ENCODE measurements at regions not wholly inside any gene's neighbourhood (a gene's known extent, or its start where the extent isn't known, plus 50 kb on each side); places are given as distances from the start of the nearest gene placed in this dataset.

DNA sequence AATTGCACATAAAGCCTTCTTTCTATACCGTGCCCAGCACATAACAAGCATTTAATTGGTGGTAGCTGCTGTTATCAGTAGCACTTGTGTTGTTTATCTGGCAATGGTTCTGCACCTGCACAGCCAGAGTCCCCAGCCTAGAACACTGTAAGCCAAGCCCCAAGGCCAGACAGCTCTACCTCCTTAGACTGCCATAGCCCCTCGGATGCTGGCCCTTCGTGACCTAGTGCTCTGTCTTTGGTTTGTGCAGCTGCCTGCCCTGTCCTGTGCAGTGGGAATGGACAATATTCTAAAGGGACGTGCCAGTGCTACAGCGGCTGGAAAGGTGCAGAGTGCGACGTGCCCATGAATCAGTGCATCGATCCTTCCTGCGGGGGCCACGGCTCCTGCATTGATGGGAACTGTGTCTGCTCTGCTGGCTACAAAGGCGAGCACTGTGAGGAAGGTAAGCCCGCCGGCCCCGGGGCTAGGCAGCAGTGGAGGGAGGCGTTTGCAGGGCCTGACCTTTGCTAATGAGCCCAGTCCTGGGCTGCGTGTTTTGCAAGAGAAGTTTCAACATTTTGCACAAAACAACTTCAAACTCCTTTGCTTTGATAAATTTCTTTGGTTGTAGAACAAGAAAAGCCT is 173.3 kb upstream of the WWC1 start:
- H3K4me3 Mint-ChIP-seq = peak overlapping the region in 1 of 2 donors; percentile 41
- H3K27me3 Mint-ChIP-seq (ENCODE audit: low read depth in 3 of 3) = peaks cover 0 to 3% (median 3%) of the 10 kb centered on the region in 3 donors

DNA sequence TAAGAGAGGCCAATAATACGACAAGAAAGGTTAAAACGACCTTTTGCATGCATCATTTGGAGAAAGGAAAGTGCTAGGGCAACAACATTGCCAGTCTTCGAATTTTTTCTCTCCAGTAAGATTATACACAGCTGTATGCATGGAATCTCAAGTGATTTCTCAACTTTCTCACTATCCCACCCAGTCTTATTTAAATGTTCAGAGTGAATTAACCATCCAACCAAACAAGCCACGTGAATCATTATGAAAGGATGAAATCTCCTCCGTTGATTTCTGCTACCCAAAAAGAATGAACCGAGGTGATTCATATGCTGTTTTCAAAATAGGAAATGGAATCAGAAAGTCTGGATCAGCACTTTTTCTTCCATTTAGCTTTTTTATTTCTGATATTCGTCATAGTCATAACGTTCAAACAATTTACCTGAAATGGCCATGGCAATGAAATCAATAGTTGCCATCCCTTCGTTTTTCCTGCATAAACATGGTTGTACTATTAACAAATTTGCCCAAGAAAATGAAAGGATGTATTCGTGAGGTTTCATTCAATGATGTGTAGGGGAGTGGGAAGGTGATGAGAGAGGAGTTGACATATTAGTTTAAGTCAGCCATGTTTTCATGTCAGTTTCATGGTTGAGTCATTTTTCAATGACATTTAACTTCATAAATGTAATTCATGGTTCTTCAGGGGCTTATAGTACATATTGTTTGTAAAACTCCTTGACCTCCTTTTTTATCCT is 170.9 kb upstream of the WWC1 start:
- H3K4me1 Mint-ChIP-seq = peaks cover 35% of the 10 kb centered on the region
- no peaks in the 10 kb centered on the region for H3K9me3 Mint-ChIP-seq
- H4K20me1 ChIP-seq (ENCODE audit: insufficient read depth, low read length) = no peaks in the 10 kb centered on the region
- H3K27ac Mint-ChIP-seq = no peak overlapping the region
- no peak for DNase-seq
- H3K27me3 ChIP-seq (ENCODE audit: control insufficient read depth in 2 of 2, insufficient read depth in 2 of 2, low read length in 2 of 2) = no peaks in the 10 kb centered on the region
- peaks cover 0 to 2% (median 0%) of the 10 kb centered on the region in 3 donors for H3K27me3 Mint-ChIP-seq (ENCODE audit: low read depth in 3 of 3)
- no peaks in the 10 kb centered on the region for H3K36me3 ChIP-seq (replicated peaks in 1 of 2; ENCODE audit: control insufficient read depth in 1 of 2, insufficient read depth in 2 of 2, low read length in 2 of 2)
- TF ChIP-seq, protein P1, sequence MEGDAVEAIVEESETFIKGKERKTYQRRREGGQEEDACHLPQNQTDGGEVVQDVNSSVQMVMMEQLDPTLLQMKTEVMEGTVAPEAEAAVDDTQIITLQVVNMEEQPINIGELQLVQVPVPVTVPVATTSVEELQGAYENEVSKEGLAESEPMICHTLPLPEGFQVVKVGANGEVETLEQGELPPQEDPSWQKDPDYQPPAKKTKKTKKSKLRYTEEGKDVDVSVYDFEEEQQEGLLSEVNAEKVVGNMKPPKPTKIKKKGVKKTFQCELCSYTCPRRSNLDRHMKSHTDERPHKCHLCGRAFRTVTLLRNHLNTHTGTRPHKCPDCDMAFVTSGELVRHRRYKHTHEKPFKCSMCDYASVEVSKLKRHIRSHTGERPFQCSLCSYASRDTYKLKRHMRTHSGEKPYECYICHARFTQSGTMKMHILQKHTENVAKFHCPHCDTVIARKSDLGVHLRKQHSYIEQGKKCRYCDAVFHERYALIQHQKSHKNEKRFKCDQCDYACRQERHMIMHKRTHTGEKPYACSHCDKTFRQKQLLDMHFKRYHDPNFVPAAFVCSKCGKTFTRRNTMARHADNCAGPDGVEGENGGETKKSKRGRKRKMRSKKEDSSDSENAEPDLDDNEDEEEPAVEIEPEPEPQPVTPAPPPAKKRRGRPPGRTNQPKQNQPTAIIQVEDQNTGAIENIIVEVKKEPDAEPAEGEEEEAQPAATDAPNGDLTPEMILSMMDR (IDR thresholded peaks at IDR 0.05) = no peak
- no peak overlapping the region for H3K27ac ChIP-seq (ENCODE audit: low read depth in 1 of 2, low read length in 2 of 2)
- no peaks in the 10 kb centered on the region for H3K36me3 Mint-ChIP-seq
- intact Hi-C loops (cut with micrococcal nuclease) = no loop called here
- H3K9ac ChIP-seq (ENCODE audit: insufficient read depth, low read length, poor library complexity, severe bottlenecking) = no peak overlapping the region
- H3K9me3 ChIP-seq (replicated peaks in 1 of 2; ENCODE audit: control insufficient read depth in 1 of 2, insufficient read depth in 1 of 2, low read length in 2 of 2) = no peaks in the 10 kb centered on the region
- no peak overlapping the region for H2AFZ ChIP-seq (ENCODE audit: insufficient read depth, low read depth, low read length, poor library complexity, severe bottlenecking)
- H3K4me3 ChIP-seq (replicated peaks in 1 of 3; ENCODE audit: low read depth in 2 of 3, low read length in 3 of 3) = no peak overlapping the region
- no peak overlapping the region for H3K4me2 ChIP-seq (replicated peaks; ENCODE audit: extremely low read depth, low read length, poor library complexity, severe bottlenecking)
- peaks cover 30 to 31% of the 10 kb centered on the region in 2 donors for H3K4me1 ChIP-seq (ENCODE audit: control insufficient read depth in 1 of 2, insufficient read depth in 2 of 2, low read length in 2 of 2)
- no peaks in the 10 kb centered on the region for H3K79me2 ChIP-seq (ENCODE audit: insufficient read depth, low read length)
- no CpG with 5 or more reads among the region's 10 CpGs for WGBS (ENCODE audit: insufficient coverage)
- no peak overlapping the region for H3K4me3 Mint-ChIP-seq

More for the DNA sequence above, 173.3 kb upstream of the WWC1 start:
- no peaks in the 10 kb centered on the region for H3K36me3 ChIP-seq (replicated peaks in 1 of 2; ENCODE audit: control insufficient read depth in 1 of 2, insufficient read depth in 2 of 2, low read length in 2 of 2)
- no peaks in the 10 kb centered on the region for H3K79me2 ChIP-seq (ENCODE audit: insufficient read depth, low read length)
- H3K4me1 ChIP-seq (ENCODE audit: control insufficient read depth in 1 of 2, insufficient read depth in 2 of 2, low read length in 2 of 2) = peaks cover 14 to 15% of the 10 kb centered on the region in 2 donors
- intact Hi-C loops (cut with micrococcal nuclease) = loop anchor here in 1 of 2 donors (10.0 kb wide), 1 partner anchor 97 kb away; no protein-coding TSS in a partner anchor
- no peak overlapping the region for H3K4me3 ChIP-seq (replicated peaks in 1 of 3; ENCODE audit: low read depth in 2 of 3, low read length in 3 of 3)
- no peak overlapping the region for H3K27ac ChIP-seq (ENCODE audit: low read depth in 1 of 2, low read length in 2 of 2)
- no peaks in the 10 kb centered on the region for H3K9me3 ChIP-seq (replicated peaks in 1 of 2; ENCODE audit: control insufficient read depth in 1 of 2, insufficient read depth in 1 of 2, low read length in 2 of 2)
- H2AFZ ChIP-seq (ENCODE audit: insufficient read depth, low read depth, low read length, poor library complexity, severe bottlenecking) = peak overlapping the region; percentile 40
- WGBS (ENCODE audit: insufficient coverage) = 93% methylated on average over 9 of the region's 16 CpGs
- Mint-ChIP-seq H3K36me3 (no peaks in the 10 kb centered on the region), H3K27ac (peak overlapping the region in 2 of 7 donors; percentile 14 to 80), H3K9me3 (peaks cover 0 to 2% (median 0%) of the 10 kb centered on the region in 7 donors), H3K4me1 (peaks cover 18% of the 10 kb centered on the region)
- H3K27me3 ChIP-seq (ENCODE audit: control insufficient read depth in 2 of 2, insufficient read depth in 2 of 2, low read length in 2 of 2) = no peaks in the 10 kb centered on the region
- TF ChIP-seq, protein P1 (IDR thresholded peaks at IDR 0.05) = no peak
- no peak for DNase-seq
- H4K20me1 ChIP-seq (ENCODE audit: insufficient read depth, low read length) = no peaks in the 10 kb centered on the region
- no peak overlapping the region for H3K9ac ChIP-seq (ENCODE audit: insufficient read depth, low read length, poor library complexity, severe bottlenecking)
- no peak overlapping the region for H3K4me2 ChIP-seq (replicated peaks; ENCODE audit: extremely low read depth, low read length, poor library complexity, severe bottlenecking)

Data from CD14-positive monocyte (primary cell).